ENCODE measurements at regions not wholly inside any gene's neighbourhood (a gene's known extent, or its start where the extent isn't known, plus 50 kb on each side); places are given as distances from the start of the nearest gene placed in this dataset.
"Not testable (repeated sequence)": the region's sequence is repeated elsewhere in the genome, so short reads cannot be mapped to it uniquely, and the experiment has no call there.

DNA sequence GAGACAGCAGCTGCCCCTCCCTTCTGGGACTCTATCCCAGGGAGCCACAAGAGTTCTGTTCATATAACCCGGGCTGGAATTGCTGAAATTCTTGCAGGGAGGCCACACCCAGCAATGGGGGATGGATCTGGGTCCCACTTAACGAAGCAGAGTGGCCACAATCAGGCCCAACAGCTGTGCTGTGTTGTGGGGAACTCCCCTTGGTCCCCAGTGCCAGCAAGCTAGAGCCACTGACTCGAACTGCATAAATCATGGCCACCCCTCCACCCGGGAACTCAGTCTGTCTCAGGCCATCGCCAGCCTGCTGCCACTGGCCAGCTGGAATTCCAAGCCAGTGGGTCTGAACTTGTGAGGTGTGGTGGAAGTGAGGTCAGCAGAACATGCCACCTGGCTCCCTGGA is 111.1 kb downstream of the KLF8 start:
- H3K9me3 ChIP-seq: no peaks in the 10 kb centered on the region
- H3K4me3 ChIP-seq: no peak overlapping the region
- intact Hi-C loops (cut with DNase I): no loop called here
- H3K36me3 ChIP-seq: no peaks in the 10 kb centered on the region
- DNase-seq (ENCODE audit: low spot score): no peak
- TF ChIP-seq POLR2A (IDR thresholded peaks at IDR 0.05) (no peak), POLR2AphosphoS5 (IDR thresholded peaks at IDR 0.05) (no peak)
- TF ChIP-seq, protein P1, sequence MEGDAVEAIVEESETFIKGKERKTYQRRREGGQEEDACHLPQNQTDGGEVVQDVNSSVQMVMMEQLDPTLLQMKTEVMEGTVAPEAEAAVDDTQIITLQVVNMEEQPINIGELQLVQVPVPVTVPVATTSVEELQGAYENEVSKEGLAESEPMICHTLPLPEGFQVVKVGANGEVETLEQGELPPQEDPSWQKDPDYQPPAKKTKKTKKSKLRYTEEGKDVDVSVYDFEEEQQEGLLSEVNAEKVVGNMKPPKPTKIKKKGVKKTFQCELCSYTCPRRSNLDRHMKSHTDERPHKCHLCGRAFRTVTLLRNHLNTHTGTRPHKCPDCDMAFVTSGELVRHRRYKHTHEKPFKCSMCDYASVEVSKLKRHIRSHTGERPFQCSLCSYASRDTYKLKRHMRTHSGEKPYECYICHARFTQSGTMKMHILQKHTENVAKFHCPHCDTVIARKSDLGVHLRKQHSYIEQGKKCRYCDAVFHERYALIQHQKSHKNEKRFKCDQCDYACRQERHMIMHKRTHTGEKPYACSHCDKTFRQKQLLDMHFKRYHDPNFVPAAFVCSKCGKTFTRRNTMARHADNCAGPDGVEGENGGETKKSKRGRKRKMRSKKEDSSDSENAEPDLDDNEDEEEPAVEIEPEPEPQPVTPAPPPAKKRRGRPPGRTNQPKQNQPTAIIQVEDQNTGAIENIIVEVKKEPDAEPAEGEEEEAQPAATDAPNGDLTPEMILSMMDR (IDR thresholded peaks at IDR 0.05): no peak
- no peaks in the 10 kb centered on the region for H3K27me3 ChIP-seq (replicated peaks; ENCODE audit: insufficient read depth)
- no peak overlapping the region for H3K27ac ChIP-seq
- H3K4me1 ChIP-seq (replicated peaks): no peaks in the 10 kb centered on the region
- WGBS: 0% methylated on average over 1 of the region's 5 CpGs

DNA sequence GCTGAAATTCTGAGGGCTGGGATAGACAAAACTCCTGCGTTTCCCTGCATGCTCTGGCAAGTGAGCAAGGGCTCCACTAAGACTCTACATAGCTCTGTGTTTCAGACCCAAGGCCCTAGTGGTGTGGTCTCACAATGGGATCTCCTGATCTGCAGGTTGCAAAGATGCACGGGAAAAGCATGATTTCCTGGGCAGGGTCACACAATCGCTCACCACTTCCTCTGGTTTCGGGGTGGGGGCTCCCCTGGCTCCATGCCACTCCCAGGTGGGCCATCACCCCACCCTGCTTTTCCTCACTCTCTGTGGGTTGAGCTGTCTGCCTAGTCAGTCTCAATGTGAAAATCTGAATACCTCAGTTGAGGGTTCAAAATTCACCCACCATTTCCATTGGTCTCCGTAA is 111.5 kb downstream of the KLF8 start:
- intact Hi-C loops (cut with DNase I): no loop called here
- 92% methylated on average over 3 of the region's 5 CpGs for WGBS
- TF ChIP-seq, protein P1 (IDR thresholded peaks at IDR 0.05): no peak
- no peak for TF ChIP-seq POLR2A (IDR thresholded peaks at IDR 0.05)
- no peak for TF ChIP-seq POLR2AphosphoS5 (IDR thresholded peaks at IDR 0.05)

DNA sequence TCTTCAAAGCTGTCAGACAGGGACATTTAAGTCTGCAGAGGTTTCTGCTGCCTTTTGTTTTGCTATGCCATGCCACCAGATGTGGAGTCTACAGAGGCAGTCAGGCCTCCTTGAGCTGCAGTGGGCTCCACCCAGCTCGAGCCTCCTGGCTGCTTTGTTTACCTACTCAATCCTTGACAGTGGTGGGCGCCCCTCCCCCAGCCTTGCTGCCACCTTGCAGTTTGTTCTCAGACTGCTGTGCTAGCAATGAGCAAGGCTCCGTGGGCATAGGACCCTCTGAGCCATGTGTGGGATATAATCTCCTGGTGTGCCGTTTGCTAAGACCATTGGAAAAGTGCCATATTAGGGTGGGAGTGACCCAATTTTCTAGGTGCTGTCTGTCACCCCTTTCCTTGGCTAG is 126.0 kb downstream of the KLF8 start:
- DNase-seq (ENCODE audit: low spot score); H3K9me3 ChIP-seq; intact Hi-C loops (cut with DNase I); H3K4me1 ChIP-seq (replicated peaks); H3K27me3 ChIP-seq (replicated peaks; ENCODE audit: insufficient read depth); H3K36me3 ChIP-seq; H3K27ac ChIP-seq; H3K4me3 ChIP-seq: not testable (repeated sequence)
- 56% methylated on average over 4 of the region's 4 CpGs for WGBS

More for the DNA sequence above, 111.5 kb downstream of the KLF8 start:
- Histone ChIP-seq H3K4me3 (no peak overlapping the region), H3K27me3 (replicated peaks; ENCODE audit: insufficient read depth) (no peaks in the 10 kb centered on the region), H3K27ac (no peak overlapping the region), H3K4me1 (replicated peaks) (no peaks in the 10 kb centered on the region), H3K36me3 (no peaks in the 10 kb centered on the region), H3K9me3 (no peaks in the 10 kb centered on the region)
- no peak for DNase-seq (ENCODE audit: low spot score)

DNA sequence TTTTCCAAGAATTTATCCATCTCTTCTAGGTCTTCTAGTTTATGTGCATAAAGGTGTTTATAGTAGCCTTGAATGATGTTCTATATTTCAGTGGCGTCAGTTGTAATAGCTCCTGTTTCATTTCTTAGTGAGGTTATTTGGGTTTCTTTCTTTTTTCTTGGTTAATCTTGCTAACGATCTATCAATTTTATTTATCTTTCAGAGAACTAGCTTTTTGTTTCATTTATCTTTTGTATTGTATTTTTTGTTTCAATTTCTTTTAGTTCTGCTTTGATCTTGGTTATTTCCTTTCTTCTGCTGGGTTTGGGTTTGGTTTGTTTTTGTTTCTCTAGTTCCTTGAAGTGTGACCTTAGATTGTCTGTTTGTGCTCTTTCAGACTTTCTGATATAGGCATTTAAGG is 133.0 kb downstream of the KLF8 start:
- DNase-seq (ENCODE audit: low spot score); H3K27ac ChIP-seq; H3K36me3 ChIP-seq; H3K4me1 ChIP-seq (replicated peaks); H3K9me3 ChIP-seq; intact Hi-C loops (cut with DNase I); H3K4me3 ChIP-seq; H3K27me3 ChIP-seq (replicated peaks; ENCODE audit: insufficient read depth): not testable (repeated sequence)
- WGBS: 77% methylated on average over 2 of the region's 2 CpGs

DNA sequence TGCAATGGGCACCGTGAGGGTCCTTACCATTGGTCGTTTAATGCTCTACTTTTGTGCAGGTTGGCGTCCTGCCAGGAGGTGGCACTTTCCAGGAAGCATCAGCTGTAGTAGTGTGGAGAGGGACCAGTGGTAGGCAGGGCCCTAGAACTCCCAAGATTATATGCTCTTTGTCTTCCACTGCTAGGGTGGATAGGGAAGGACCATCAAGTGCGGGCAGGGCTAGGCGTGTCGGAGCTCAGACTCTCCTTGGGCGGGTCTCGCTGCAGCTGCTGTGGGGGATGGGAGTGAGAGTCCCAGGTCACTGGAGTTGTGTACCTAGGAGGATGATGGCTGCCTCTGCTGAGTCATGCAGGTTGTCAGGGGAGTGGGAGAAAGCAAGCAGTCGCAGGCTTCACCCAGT is 134.7 kb downstream of the KLF8 start:
- 48% methylated on average over 4 of the region's 9 CpGs for WGBS
- H3K27ac ChIP-seq: no peak overlapping the region
- intact Hi-C loops (cut with DNase I): no loop called here
- H3K36me3 ChIP-seq: no peaks in the 10 kb centered on the region
- no peaks in the 10 kb centered on the region for H3K9me3 ChIP-seq
- no peaks in the 10 kb centered on the region for H3K27me3 ChIP-seq (replicated peaks; ENCODE audit: insufficient read depth)
- no peaks in the 10 kb centered on the region for H3K4me1 ChIP-seq (replicated peaks)
- DNase-seq (ENCODE audit: low spot score): no peak
- TF ChIP-seq, protein P1 (IDR thresholded peaks at IDR 0.05): no peak
- TF ChIP-seq POLR2AphosphoS5 (IDR thresholded peaks at IDR 0.05) (no peak), POLR2A (IDR thresholded peaks at IDR 0.05) (no peak)
- H3K4me3 ChIP-seq: no peak overlapping the region

DNA sequence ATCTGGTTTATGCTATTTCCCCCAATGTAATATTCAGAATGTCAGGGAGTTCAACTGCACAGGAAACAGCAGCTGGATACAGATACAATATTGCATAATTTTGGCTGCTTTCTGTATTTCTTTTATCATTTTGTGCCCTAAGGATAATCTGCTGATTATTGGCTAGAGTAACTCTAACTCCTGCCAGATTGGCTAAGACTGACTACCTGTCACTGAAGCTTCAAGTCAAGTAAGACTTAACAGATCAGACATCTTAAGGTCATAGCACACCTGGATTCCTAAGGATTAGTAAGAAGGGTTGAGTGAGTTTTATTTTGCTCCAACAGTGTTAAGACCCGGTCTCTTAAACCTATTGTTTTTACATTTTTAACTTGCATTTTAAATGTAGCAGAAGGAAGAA is 136.8 kb downstream of the KLF8 start:
- H3K27me3 ChIP-seq (replicated peaks; ENCODE audit: insufficient read depth): no peaks in the 10 kb centered on the region
- no peak overlapping the region for H3K27ac ChIP-seq
- no peak for DNase-seq (ENCODE audit: low spot score)
- no peaks in the 10 kb centered on the region for H3K9me3 ChIP-seq
- no peaks in the 10 kb centered on the region for H3K4me1 ChIP-seq (replicated peaks)
- no peak for TF ChIP-seq POLR2A (IDR thresholded peaks at IDR 0.05)
- no peak for TF ChIP-seq POLR2AphosphoS5 (IDR thresholded peaks at IDR 0.05)
- TF ChIP-seq, protein P1 (IDR thresholded peaks at IDR 0.05): no peak
- no peak overlapping the region for H3K4me3 ChIP-seq
- 71% methylated on average over 1 of the region's 1 CpG for WGBS
- no peaks in the 10 kb centered on the region for H3K36me3 ChIP-seq
- intact Hi-C loops (cut with DNase I): no loop called here

DNA sequence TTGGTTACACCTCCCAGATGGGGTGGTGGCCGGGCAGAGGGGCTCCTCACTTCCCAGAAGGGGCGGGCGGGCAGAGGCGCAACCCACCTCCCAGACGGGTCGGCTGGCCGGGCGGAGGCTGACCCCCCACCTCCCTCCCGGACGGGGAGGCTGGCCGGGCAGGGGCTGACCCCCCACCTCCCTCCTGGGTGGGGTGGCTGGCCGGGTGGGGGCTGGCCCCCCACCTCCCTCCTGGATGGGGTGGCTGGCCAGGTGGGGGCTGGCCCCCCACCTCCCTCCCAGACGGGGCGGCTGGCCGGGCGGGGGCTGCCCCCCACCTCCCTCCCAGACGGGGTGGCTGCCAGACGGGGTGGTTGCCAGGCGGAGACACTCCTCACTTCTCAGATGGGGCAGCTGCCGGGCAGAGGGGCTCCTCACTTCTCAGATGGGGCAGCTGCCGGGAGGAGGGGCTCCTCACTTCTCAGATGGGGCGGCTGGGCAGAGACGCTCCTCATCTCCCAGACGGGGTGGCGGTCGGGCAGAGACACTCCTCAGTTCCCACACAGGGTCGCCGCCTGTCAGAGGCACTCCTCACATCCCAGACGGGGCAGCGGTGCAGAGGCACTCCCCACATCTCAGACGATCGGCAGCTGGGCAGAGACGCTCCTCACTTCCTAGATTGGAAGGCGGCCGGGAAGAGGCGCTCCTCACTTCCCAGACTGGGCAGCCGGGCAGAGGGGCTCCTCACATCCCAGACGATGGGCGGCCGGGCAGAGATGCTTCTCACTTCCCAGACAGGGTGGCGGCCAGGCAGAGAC is 148.0 kb downstream of the KLF8 start:
- WGBS: 100% methylated on average over 1 of the region's 41 CpGs
- DNase-seq (ENCODE audit: low spot score); H3K4me1 ChIP-seq (replicated peaks); H3K27me3 ChIP-seq (replicated peaks; ENCODE audit: insufficient read depth); H3K4me3 ChIP-seq; H3K9me3 ChIP-seq; H3K27ac ChIP-seq; intact Hi-C loops (cut with DNase I); H3K36me3 ChIP-seq: not testable (repeated sequence)
